Gastrocnemius medialis (tissue), 4 donors: ENCODE measurements at regions not wholly inside any gene's neighbourhood (a gene's known extent, or its start where the extent isn't known, plus 50 kb on each side); places are given as distances from the start of the nearest gene placed in this dataset.

Experiments
- CTCF ChIP-seq, 5 experiments: fragments of 450-650 bp in 3 of 5; fragments of 200-600 bp in 2 of 5; sonication (generic) in 2 of 5; IDR thresholded peaks in 4 of 5; conservative IDR thresholded peaks in 1 of 5; 1 replicate in 4 of 5; 2 replicates in 1 of 5; pipeline ENCODE4 v1.5.1; 2016 to 2019; ENCODE audit warnings: antibody characterized with exemption in 5 of 5, mild to moderate bottlenecking in 3 of 5, moderate library complexity in 3 of 5
- POLR2A ChIP-seq, 2 donors: fragments of 450-650 bp; IDR thresholded peaks; one replicate each; pipeline ENCODE4 v1.6.1; 2017; ENCODE audit warnings: antibody characterized with exemption in 2 of 2, mild to moderate bottlenecking in 2 of 2, moderate library complexity in 2 of 2

GRCh38 chr14:83312511-83312910 is 1778.9 kb upstream of the SEL1L start:
- no peak for TF ChIP-seq POLR2A (IDR thresholded peaks at IDR 0.05)
- no peak for TF ChIP-seq CTCF (IDR thresholded peaks at IDR 0.05 in 4 of 5, conservative IDR thresholded peaks at IDR 0.05 in 1 of 5)
